HCT116 (cell line): ENCODE measurements at regions not wholly inside any gene's neighbourhood (a gene's known extent, or its start where the extent isn't known, plus 50 kb on each side); places are given as distances from the start of the nearest gene placed in this dataset.

Experiments
- ATAC-seq: fragments of 200-7000 bp; cut with Tn5 transposase; 2 replicates; pipeline ENCODE4 v1.9.1; 2020; ENCODE audit warnings: mild to moderate bottlenecking, moderate library complexity
- BruUV-seq: library from RNA; stranded (reverse); fragments of 400-500 nt; replicated peaks from 2 replicates; lab custom pipeline; 2021; lab: Mats Ljungman, UMichigan
- CTCF ChIA-PET: fragments of 300-600 bp; sonication (Branson Sonifier 250); formaldehyde crosslinking; loops from one replicate; lab custom pipeline; 2021; ENCODE audit warnings: antibody characterized with exemption; lab: Charles Lee
- POLR2A ChIA-PET: fragments of 300-600, 350-600 bp; sonication (Branson Sonifier 250); formaldehyde crosslinking; loops from one replicate; lab custom pipeline; 2021; ENCODE audit warnings: antibody characterized with exemption; lab: Charles Lee
- RAD21 ChIA-PET, 2 experiments: fragments of 300-600 bp; sonication (Branson Sonifier 250); formaldehyde crosslinking; loops; one replicate each; lab custom pipeline; 2023; ENCODE audit warnings: low total read pairs in 2 of 2; ENCODE audit not compliant: uncharacterized antibody in 2 of 2, unreplicated experiment in 2 of 2, low non-redundant PET in 1 of 2; lab: Charles Lee
- DNase-seq: peaks from one replicate; pipeline ENCODE4 v3.0.0-alpha.2; 2010; ENCODE audit warnings: low read depth, low spot score
- H2AFZ ChIP-seq: fragments of 200-600 bp; shearing (Covaris generic), sonication (generic); 2 replicates; pipeline ENCODE4 v1.6.1; 2017; ENCODE audit warnings: low read depth, mixed run types, mixed read lengths, antibody characterized with exemption, low read length; ENCODE audit not compliant: poor library complexity, severe bottlenecking
- H3K27ac ChIP-seq: 2 replicates; pipeline ENCODE4 v1.5.1; 2012; ENCODE audit warnings: low read depth, low read length
- H3K27me3 ChIP-seq: fragments of 200-600 bp; sonication (generic); 2 replicates; pipeline ENCODE4 v1.6.1; 2016; ENCODE audit warnings: mixed run types, low read length, mixed read lengths; ENCODE audit not compliant: insufficient read depth
- H3K36me3 ChIP-seq, 2 experiments: fragments of 200-500 bp in 1 of 2; fragments of 200-600 bp in 1 of 2; sonication (Bioruptor generic) in 1 of 2; sonication (generic) in 1 of 2; 2 replicates each; pipeline versions ENCODE4 v1.5.1 to v1.6.1; 2014 to 2016; ENCODE audit warnings: low read length in 2 of 2, inconsistent platforms in 1 of 2, mixed read lengths in 1 of 2, mixed run types in 1 of 2; ENCODE audit not compliant: insufficient read depth in 2 of 2, control insufficient read depth in 1 of 2
- H3K4me1 ChIP-seq, 2 experiments: fragments of 200-600 bp in 1 of 2; sonication (generic) in 1 of 2; 2 replicates each; pipeline versions ENCODE4 v1.5.1 to v1.6.1; 2012 to 2017; ENCODE audit warnings: low read length in 2 of 2, inconsistent platforms in 1 of 2, mild to moderate bottlenecking in 1 of 2, mixed read lengths in 1 of 2, mixed run types in 1 of 2, moderate library complexity in 1 of 2; ENCODE audit not compliant: insufficient read depth in 2 of 2, control insufficient read depth in 1 of 2
- H3K4me2 ChIP-seq: fragments of 200-600 bp; sonication (generic); 2 replicates; pipeline ENCODE4 v1.6.1; 2017; ENCODE audit warnings: mixed run types, low read length, mixed read lengths
- H3K4me3 ChIP-seq, 2 experiments: fragments of 200-600 bp in 1 of 2; sonication (generic) in 1 of 2; replicated peaks in 1 of 2; 2 replicates each; pipeline ENCODE4 v1.5.1; 2011 to 2016; ENCODE audit warnings: low read length in 2 of 2, control low read depth in 1 of 2, low read depth in 1 of 2, mild to moderate bottlenecking in 1 of 2, mixed read lengths in 1 of 2, mixed run types in 1 of 2
- H3K79me2 ChIP-seq: fragments of 200-600 bp; sonication (generic); 2 replicates; pipeline ENCODE4 v1.6.1; 2017; ENCODE audit warnings: mild to moderate bottlenecking, mixed run types, low read length, moderate library complexity, mixed read lengths; ENCODE audit not compliant: insufficient read depth
- H3K9ac ChIP-seq: fragments of 200-600 bp; sonication (generic); 2 replicates; pipeline ENCODE4 v1.6.1; 2016; ENCODE audit warnings: low read length, mixed read lengths
- H3K9me2 ChIP-seq: fragments of 200-600 bp; sonication (generic), shearing (Covaris generic); 2 replicates; pipeline ENCODE4 v1.6.1; 2017; ENCODE audit warnings: mixed run types, mild to moderate bottlenecking, moderate library complexity; ENCODE audit not compliant: insufficient read depth
- H3K9me3 ChIP-seq, 2 experiments: fragments of 200-500 bp in 1 of 2; fragments of 200-600 bp in 1 of 2; sonication (Bioruptor generic) in 1 of 2; sonication (generic) in 1 of 2; 2 replicates each; pipeline ENCODE4 v1.6.1; 2014 to 2017; ENCODE audit warnings: low read length in 2 of 2, mixed read lengths in 2 of 2, inconsistent platforms in 1 of 2, low read depth in 1 of 2, mild to moderate bottlenecking in 1 of 2, mixed run types in 1 of 2, moderate library complexity in 1 of 2; ENCODE audit not compliant: control insufficient read depth in 1 of 2, insufficient read depth in 1 of 2
- H4K20me1 ChIP-seq: fragments of 200-600 bp; sonication (generic), shearing (Covaris generic); 2 replicates; pipeline ENCODE4 v1.6.1; 2017; ENCODE audit warnings: mixed run types, mild to moderate bottlenecking, moderate library complexity; ENCODE audit not compliant: insufficient read depth
- CBX3 ChIP-seq: IDR thresholded peaks from 2 replicates; pipeline ENCODE4 v1.6.1; 2012; ENCODE audit warnings: low read depth
- EGR1 ChIP-seq: IDR thresholded peaks from 2 replicates; pipeline ENCODE4 v1.6.1; 2012; ENCODE audit warnings: low read depth
- ELF1 ChIP-seq: IDR thresholded peaks from 2 replicates; pipeline ENCODE4 v1.6.1; 2012; ENCODE audit warnings: low read depth, borderline replicate concordance
- EZH2 ChIP-seq: fragments of 200-600 bp; sonication (generic); IDR thresholded peaks from 2 replicates; pipeline ENCODE4 v1.6.1; 2017; ENCODE audit warnings: antibody characterized with exemption, mixed run types
- FOSL1 ChIP-seq: IDR thresholded peaks from 2 replicates; pipeline ENCODE4 v1.6.1; 2012; ENCODE audit warnings: low read depth
- JUND ChIP-seq: IDR thresholded peaks from 2 replicates; pipeline ENCODE4 v1.6.1; 2012
- POLR2A ChIP-seq: IDR thresholded peaks from 2 replicates; pipeline ENCODE4 v1.7.0; 2011; ENCODE audit warnings: borderline replicate concordance; ENCODE audit not compliant: insufficient read depth, insufficient read length; ENCODE audit errors: extremely low read depth
- POLR2AphosphoS5 ChIP-seq: IDR thresholded peaks from 2 replicates; pipeline ENCODE4 v1.6.1; 2011; ENCODE audit warnings: mild to moderate bottlenecking, low read depth, low read length, moderate library complexity
- RAD21 ChIP-seq: IDR thresholded peaks from 2 replicates; pipeline ENCODE4 v1.6.1; 2012; ENCODE audit warnings: low read depth, mild to moderate bottlenecking
- SIN3A ChIP-seq: IDR thresholded peaks from 2 replicates; pipeline ENCODE4 v1.6.1; 2012; ENCODE audit warnings: low read depth
- SRF ChIP-seq: IDR thresholded peaks from 2 replicates; pipeline ENCODE4 v1.6.1; 2012; ENCODE audit warnings: low read depth
- YY1 ChIP-seq: IDR thresholded peaks from 2 replicates; pipeline ENCODE4 v1.6.1; 2011; ENCODE audit warnings: low read length, low read depth, moderate library complexity, mild to moderate bottlenecking; ENCODE audit not compliant: insufficient replicate concordance; ENCODE audit errors: extremely low read depth
- ZFX ChIP-seq: fragments of 450-650 bp; IDR thresholded peaks from 2 replicates; pipeline ENCODE4 v1.6.1; 2017
- intact Hi-C: fragments of 100-400 bp; cut with micrococcal nuclease; formaldehyde crosslinking; loops from 2 replicates; pipeline ENCODE4 v1.10.0; 2022
- TF ChIP-seq, protein P1 (sequence below): IDR thresholded peaks from 2 replicates; pipeline ENCODE4 v1.6.1; 2012
- TF ChIP-seq, protein P2 (sequence below): IDR thresholded peaks from 2 replicates; pipeline ENCODE4 v1.6.1; 2012
- TF ChIP-seq, protein P3 (sequence below): IDR thresholded peaks from 2 replicates; pipeline ENCODE4 v1.6.1; 2012; ENCODE audit warnings: low read depth
- TF ChIP-seq, protein P4 (sequence below), 3 experiments: fragments of 200-600 bp in 1 of 3; sonication (generic) in 1 of 3; IDR thresholded peaks in 2 of 3; conservative IDR thresholded peaks in 1 of 3; 2 replicates each; pipeline ENCODE4 v1.5.1; 2012 to 2017; ENCODE audit warnings: low read depth in 2 of 3, low read length in 2 of 3, antibody characterized with exemption in 1 of 3, borderline replicate concordance in 1 of 3, control low read depth in 1 of 3, mild to moderate bottlenecking in 1 of 3, mixed read lengths in 1 of 3, mixed run types in 1 of 3, moderate library complexity in 1 of 3; ENCODE audit not compliant: insufficient read depth in 1 of 3

DNA sequence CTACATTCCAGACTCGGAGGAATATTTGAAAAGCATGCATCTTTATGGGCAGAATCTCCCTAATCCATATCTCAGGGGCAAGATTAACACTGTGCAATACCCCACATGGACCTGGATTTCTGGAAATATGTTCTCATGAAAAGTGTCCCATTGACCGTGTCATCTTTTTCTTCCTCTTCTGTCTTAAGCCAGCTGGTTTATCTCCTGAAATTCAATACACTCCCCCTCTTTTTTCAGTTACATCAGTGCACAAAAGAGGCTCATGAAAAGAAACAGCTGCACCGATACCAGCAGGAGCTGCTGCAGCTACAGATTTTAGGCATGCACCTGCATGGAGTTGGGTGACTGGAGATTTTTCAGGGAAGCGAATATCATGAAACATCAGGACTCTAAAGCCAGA lies 117.2 kb downstream of the SLC4A3 start:
- intact Hi-C loops = no loop called here
- BruUV-seq = no TSS peak
- Histone ChIP-seq H3K4me3 (no peak overlapping the region), H3K36me3 (peaks cover 9 to 35% of the 10 kb centered on the region in 2 experiments), H3K4me1 (no peaks in the 10 kb centered on the region), H4K20me1 (no peaks in the 10 kb centered on the region), H3K9ac (no peak overlapping the region), H3K79me2 (peaks cover 67% of the 10 kb centered on the region), H3K9me2 (no peaks in the 10 kb centered on the region), H2AFZ (no peak overlapping the region), H3K27ac (no peak overlapping the region), H3K27me3 (no peaks in the 10 kb centered on the region), H3K4me2 (no peak overlapping the region), H3K9me3 (no peaks in the 10 kb centered on the region)
- ATAC-seq (no peak), DNase-seq (no peak)
- TF ChIP-seq SIN3A = no peak
- TF ChIP-seq SRF = no peak
- ChIA-PET CTCF (no interaction called here), POLR2A (no interaction called here), RAD21 (no interaction called here)

DNA sequence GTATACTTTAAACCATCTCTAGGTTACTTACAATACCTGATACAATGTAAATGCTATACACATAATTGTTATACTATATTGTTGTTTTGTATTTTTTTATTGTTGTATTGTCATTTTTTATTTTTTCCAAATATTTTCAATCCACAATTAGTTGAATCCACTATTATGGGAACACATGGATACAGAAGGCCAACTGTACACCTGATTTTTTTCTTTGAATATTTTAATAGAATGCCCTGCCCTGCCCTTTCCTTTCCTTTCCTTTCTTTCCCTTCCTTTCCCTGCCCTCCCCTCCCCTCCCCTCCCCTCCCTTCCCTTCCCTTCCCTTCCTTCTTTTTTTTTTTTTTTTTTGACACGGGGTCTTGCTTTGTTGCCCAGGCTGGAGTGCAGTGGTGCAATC lies 120.2 kb downstream of the SLC4A3 start:
- Histone ChIP-seq H3K27ac (no peak overlapping the region), H4K20me1 (no peaks in the 10 kb centered on the region), H3K4me1 (no peaks in the 10 kb centered on the region), H3K79me2 (peaks cover 57% of the 10 kb centered on the region), H3K27me3 (no peaks in the 10 kb centered on the region), H3K9me3 (no peaks in the 10 kb centered on the region), H3K4me3 (no peak overlapping the region), H3K9me2 (no peaks in the 10 kb centered on the region), H2AFZ (no peak overlapping the region), H3K36me3 (peaks cover 15 to 36% of the 10 kb centered on the region in 2 experiments), H3K9ac (no peak overlapping the region), H3K4me2 (no peak overlapping the region)
- BruUV-seq = no TSS peak
- POLR2A ChIA-PET = no interaction called here
- intact Hi-C loops = no loop called here
- DNase-seq (no peak), ATAC-seq (no peak)
- CTCF ChIA-PET = no interaction called here
- RAD21 ChIA-PET = no interaction called here
- TF ChIP-seq ZFX (no peak), RAD21 (no peak), ELF1 (no peak), FOSL1 (no peak), YY1 (no peak), CBX3 (no peak), SRF (no peak), JUND (no peak), EZH2 (no peak), EGR1 (no peak), POLR2A (no peak), POLR2AphosphoS5 (no peak), SIN3A (no peak)
- TF ChIP-seq, protein P1, sequence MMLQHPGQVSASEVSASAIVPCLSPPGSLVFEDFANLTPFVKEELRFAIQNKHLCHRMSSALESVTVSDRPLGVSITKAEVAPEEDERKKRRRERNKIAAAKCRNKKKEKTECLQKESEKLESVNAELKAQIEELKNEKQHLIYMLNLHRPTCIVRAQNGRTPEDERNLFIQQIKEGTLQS = no peak
- TF ChIP-seq, protein P2, sequence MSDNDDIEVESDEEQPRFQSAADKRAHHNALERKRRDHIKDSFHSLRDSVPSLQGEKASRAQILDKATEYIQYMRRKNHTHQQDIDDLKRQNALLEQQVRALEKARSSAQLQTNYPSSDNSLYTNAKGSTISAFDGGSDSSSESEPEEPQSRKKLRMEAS = no peak
- TF ChIP-seq, protein P3, sequence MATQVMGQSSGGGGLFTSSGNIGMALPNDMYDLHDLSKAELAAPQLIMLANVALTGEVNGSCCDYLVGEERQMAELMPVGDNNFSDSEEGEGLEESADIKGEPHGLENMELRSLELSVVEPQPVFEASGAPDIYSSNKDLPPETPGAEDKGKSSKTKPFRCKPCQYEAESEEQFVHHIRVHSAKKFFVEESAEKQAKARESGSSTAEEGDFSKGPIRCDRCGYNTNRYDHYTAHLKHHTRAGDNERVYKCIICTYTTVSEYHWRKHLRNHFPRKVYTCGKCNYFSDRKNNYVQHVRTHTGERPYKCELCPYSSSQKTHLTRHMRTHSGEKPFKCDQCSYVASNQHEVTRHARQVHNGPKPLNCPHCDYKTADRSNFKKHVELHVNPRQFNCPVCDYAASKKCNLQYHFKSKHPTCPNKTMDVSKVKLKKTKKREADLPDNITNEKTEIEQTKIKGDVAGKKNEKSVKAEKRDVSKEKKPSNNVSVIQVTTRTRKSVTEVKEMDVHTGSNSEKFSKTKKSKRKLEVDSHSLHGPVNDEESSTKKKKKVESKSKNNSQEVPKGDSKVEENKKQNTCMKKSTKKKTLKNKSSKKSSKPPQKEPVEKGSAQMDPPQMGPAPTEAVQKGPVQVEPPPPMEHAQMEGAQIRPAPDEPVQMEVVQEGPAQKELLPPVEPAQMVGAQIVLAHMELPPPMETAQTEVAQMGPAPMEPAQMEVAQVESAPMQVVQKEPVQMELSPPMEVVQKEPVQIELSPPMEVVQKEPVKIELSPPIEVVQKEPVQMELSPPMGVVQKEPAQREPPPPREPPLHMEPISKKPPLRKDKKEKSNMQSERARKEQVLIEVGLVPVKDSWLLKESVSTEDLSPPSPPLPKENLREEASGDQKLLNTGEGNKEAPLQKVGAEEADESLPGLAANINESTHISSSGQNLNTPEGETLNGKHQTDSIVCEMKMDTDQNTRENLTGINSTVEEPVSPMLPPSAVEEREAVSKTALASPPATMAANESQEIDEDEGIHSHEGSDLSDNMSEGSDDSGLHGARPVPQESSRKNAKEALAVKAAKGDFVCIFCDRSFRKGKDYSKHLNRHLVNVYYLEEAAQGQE = no peak
- TF ChIP-seq, protein P4, sequence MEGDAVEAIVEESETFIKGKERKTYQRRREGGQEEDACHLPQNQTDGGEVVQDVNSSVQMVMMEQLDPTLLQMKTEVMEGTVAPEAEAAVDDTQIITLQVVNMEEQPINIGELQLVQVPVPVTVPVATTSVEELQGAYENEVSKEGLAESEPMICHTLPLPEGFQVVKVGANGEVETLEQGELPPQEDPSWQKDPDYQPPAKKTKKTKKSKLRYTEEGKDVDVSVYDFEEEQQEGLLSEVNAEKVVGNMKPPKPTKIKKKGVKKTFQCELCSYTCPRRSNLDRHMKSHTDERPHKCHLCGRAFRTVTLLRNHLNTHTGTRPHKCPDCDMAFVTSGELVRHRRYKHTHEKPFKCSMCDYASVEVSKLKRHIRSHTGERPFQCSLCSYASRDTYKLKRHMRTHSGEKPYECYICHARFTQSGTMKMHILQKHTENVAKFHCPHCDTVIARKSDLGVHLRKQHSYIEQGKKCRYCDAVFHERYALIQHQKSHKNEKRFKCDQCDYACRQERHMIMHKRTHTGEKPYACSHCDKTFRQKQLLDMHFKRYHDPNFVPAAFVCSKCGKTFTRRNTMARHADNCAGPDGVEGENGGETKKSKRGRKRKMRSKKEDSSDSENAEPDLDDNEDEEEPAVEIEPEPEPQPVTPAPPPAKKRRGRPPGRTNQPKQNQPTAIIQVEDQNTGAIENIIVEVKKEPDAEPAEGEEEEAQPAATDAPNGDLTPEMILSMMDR (IDR thresholded peaks at IDR 0.05 in 2 of 3, conservative IDR thresholded peaks at IDR 0.05 in 1 of 3; ENCODE audit: borderline replicate concordance in 1 of 3, insufficient read depth in 1 of 3, low read depth in 2 of 3, low read length in 2 of 3) = no peak
